Choroid plexus epithelial cell (primary cell): ENCODE measurements at regions not wholly inside any gene's neighbourhood (a gene's known extent, or its start where the extent isn't known, plus 50 kb on each side); places are given as distances from the start of the nearest gene placed in this dataset.

Source experiments
- DNase-seq: peaks from one replicate; pipeline ENCODE4 v3.0.0-alpha.2; 2010; ENCODE audit warnings: low read depth
- H3K4me3 ChIP-seq: 2 replicates; pipeline ENCODE4 v1.5.1; 2011; ENCODE audit warnings: low read depth, mild to moderate bottlenecking, control low read depth, low read length, moderate library complexity
- TF ChIP-seq, protein P1 (sequence below): conservative IDR thresholded peaks from 2 replicates; pipeline ENCODE4 v1.5.1; 2011; ENCODE audit warnings: low read depth, mild to moderate bottlenecking, control low read depth, inconsistent platforms, low read length, moderate library complexity

DNA sequence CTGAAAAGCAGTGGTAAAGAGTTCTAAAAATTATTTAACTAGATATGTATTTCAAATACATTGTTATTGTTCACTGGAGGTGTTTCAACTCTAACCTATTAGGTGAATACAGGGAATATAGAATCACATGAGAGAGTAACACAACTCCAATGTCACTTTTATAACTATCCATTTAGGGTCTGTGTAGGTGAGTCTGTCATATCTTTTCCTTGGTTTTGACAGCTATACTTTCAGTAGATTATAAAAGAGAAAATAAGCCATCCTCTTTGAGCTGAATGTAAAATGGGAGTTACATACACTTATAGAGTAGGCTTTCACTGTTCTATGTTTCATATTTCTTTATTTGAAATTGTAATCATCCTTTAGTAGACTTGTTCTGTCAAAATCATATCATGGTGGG, 2321.0 kb downstream of the PCDH9 start:
- TF ChIP-seq, protein P1, sequence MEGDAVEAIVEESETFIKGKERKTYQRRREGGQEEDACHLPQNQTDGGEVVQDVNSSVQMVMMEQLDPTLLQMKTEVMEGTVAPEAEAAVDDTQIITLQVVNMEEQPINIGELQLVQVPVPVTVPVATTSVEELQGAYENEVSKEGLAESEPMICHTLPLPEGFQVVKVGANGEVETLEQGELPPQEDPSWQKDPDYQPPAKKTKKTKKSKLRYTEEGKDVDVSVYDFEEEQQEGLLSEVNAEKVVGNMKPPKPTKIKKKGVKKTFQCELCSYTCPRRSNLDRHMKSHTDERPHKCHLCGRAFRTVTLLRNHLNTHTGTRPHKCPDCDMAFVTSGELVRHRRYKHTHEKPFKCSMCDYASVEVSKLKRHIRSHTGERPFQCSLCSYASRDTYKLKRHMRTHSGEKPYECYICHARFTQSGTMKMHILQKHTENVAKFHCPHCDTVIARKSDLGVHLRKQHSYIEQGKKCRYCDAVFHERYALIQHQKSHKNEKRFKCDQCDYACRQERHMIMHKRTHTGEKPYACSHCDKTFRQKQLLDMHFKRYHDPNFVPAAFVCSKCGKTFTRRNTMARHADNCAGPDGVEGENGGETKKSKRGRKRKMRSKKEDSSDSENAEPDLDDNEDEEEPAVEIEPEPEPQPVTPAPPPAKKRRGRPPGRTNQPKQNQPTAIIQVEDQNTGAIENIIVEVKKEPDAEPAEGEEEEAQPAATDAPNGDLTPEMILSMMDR = no peak
- H3K4me3 ChIP-seq = no peak overlapping the region
- no peak for DNase-seq

DNA sequence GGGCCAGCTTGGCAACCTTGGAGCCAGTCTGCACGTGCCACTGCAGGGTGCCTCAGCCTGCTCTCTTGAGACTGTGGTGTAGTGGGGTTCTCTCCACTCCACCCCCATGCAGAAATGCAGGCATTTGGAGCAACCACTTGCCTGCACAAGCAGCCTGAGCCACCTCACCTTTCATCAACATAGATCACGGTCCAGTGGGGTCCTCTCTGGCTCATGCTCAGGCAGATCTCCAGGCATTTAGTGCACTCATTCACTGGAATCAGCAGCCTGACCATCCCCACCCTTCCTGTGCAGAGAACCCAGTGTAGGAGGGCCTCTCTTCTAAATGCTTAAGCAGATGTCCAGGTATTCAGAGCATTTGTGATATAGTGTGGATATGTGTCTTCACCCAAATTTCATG, 2330.1 kb downstream of the PCDH9 start:
- DNase-seq = no peak
- TF ChIP-seq, protein P1 = no peak

GRCh38 chr13:64884976-64885375, 2345.2 kb downstream of the PCDH9 start:
- TF ChIP-seq, protein P1 = no peak
- no peak for DNase-seq
- H3K4me3 ChIP-seq = no peak overlapping the region

More for the DNA sequence above, 2330.1 kb downstream of the PCDH9 start:
- H3K4me3 ChIP-seq = no peak overlapping the region

- TF ChIP-seq, protein P1 = no peak
- no peak overlapping the region for H3K4me3 ChIP-seq
- DNase-seq = no peak
These were observed 2353.0 kb downstream of the PCDH9 start for GRCh38 chr13:64877176-64877575.

GRCh38 chr13:64871742-64872141, 2358.4 kb downstream of the PCDH9 start:
- TF ChIP-seq, protein P1 = no peak
- DNase-seq = no peak

GRCh38 chr13:64869539-64869938, 2360.6 kb downstream of the PCDH9 start:
- no peak overlapping the region for H3K4me3 ChIP-seq
- DNase-seq = no peak
- TF ChIP-seq, protein P1 = no peak

More at GRCh38 chr13:64871742-64872141, 2358.4 kb downstream of the PCDH9 start:
- H3K4me3 ChIP-seq = no peak overlapping the region

DNA sequence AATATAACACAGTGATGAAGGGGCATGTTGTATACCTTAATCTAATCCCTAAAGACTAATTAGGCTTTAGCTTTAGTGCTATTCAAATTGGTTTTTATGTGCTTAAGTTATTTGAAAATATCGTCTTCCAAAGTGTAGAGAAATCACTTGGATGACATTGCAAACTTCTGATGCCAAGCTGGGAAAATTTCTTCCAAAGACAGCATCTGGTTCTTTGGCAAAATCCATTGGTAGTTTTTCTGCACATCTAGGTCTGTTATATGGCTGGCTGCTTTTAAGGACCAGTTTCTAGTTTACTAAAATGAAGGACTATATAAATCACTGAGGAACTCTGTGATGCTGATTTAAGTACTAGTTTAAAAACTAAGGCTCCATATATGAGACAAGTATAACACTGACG, 2362.3 kb downstream of the PCDH9 start:
- no peak for DNase-seq
- no peak overlapping the region for H3K4me3 ChIP-seq
- TF ChIP-seq, protein P1 = no peak
